ENCODE measurements at regions not wholly inside any gene's neighbourhood (a gene's known extent, or its start where the extent isn't known, plus 50 kb on each side); places are given as distances from the start of the nearest gene placed in this dataset.

- Mint-ChIP-seq H3K27me3 (ENCODE audit: low read depth) (no peaks in the 10 kb centered on the region; the same call in 1 of the 2 replicates), H3K36me3 (ENCODE audit: insufficient read depth in 1 of 3, low read depth in 3 of 3) (no peaks in the 10 kb centered on the region), H3K27ac (no peak overlapping the region), H3K4me1 (no peaks in the 10 kb centered on the region), H3K9me3 (no peaks in the 10 kb centered on the region), H3K4me3 (no peak overlapping the region)
- Histone ChIP-seq H4K5ac (ENCODE audit: insufficient read length, low read depth, low read length) (no peak overlapping the region), H3K4me2 (ENCODE audit: insufficient read depth, insufficient read length, low read length) (no peak overlapping the region), H3K4me1 (ENCODE audit: insufficient read depth, low read length) (no peaks in the 10 kb centered on the region), H3K9ac (ENCODE audit: extremely low read depth, insufficient read length, low read length) (no peak overlapping the region), H3T11ph (ENCODE audit: low read length) (no peak overlapping the region), H4K8ac (replicated peaks; ENCODE audit: insufficient read length, low read depth, low read length) (no peak overlapping the region), H3K4ac (ENCODE audit: low read depth, low read length) (no peak overlapping the region), H2AFZ (ENCODE audit: low read length) (no peak overlapping the region), H3K23ac (ENCODE audit: insufficient read length, low read depth, low read length) (no peak overlapping the region), H3K23me2 (ENCODE audit: insufficient read length, low read depth, low read length, poor library complexity, severe bottlenecking) (no peaks in the 10 kb centered on the region), H3K79me1 (ENCODE audit: insufficient read depth, low read depth, low read length, poor library complexity, severe bottlenecking) (no peaks in the 10 kb centered on the region), H2BK20ac (ENCODE audit: low read depth, low read length, poor library complexity, severe bottlenecking) (no peak overlapping the region), H3K27ac (ENCODE audit: insufficient read length, low read depth, low read length) (no peak overlapping the region), H4K20me1 (ENCODE audit: control insufficient read depth, insufficient read depth, insufficient read length) (no peaks in the 10 kb centered on the region), H2BK12ac (ENCODE audit: insufficient read length, low read depth, low read length) (no peak overlapping the region), H3K9me3 (ENCODE audit: control insufficient read depth, low read depth, low read length) (no peaks in the 10 kb centered on the region), H2BK15ac (ENCODE audit: low read depth, low read length) (no peak overlapping the region), H2BK120ac (ENCODE audit: low read depth, low read length, poor library complexity, severe bottlenecking) (no peak overlapping the region), H3K56ac (ENCODE audit: insufficient read length, low read depth, low read length) (no peak overlapping the region), H3K27me3 (ENCODE audit: insufficient read depth, low read length) (no peaks in the 10 kb centered on the region), H3K18ac (ENCODE audit: insufficient read length, low read depth, low read length) (no peak overlapping the region), H3K14ac (ENCODE audit: insufficient read depth, low read length) (no peak overlapping the region), H2AK5ac (ENCODE audit: insufficient read length, low read length) (no peak overlapping the region), H4K91ac (ENCODE audit: insufficient read length, low read depth, low read length) (no peak overlapping the region), H3K79me2 (ENCODE audit: insufficient read depth, low read length) (no peaks in the 10 kb centered on the region), H2BK5ac (ENCODE audit: insufficient read length, low read length) (no peak overlapping the region)
- TF ChIP-seq, protein P1, sequence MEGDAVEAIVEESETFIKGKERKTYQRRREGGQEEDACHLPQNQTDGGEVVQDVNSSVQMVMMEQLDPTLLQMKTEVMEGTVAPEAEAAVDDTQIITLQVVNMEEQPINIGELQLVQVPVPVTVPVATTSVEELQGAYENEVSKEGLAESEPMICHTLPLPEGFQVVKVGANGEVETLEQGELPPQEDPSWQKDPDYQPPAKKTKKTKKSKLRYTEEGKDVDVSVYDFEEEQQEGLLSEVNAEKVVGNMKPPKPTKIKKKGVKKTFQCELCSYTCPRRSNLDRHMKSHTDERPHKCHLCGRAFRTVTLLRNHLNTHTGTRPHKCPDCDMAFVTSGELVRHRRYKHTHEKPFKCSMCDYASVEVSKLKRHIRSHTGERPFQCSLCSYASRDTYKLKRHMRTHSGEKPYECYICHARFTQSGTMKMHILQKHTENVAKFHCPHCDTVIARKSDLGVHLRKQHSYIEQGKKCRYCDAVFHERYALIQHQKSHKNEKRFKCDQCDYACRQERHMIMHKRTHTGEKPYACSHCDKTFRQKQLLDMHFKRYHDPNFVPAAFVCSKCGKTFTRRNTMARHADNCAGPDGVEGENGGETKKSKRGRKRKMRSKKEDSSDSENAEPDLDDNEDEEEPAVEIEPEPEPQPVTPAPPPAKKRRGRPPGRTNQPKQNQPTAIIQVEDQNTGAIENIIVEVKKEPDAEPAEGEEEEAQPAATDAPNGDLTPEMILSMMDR (conservative IDR thresholded peaks at IDR 0.05): no peak
- WGBS (ENCODE audit: extremely low coverage, insufficient read length, low lambda C conversion rate): no CpG with 5 or more reads among the region's 8 CpGs
- DNase-seq: no peak
Observed at GRCh38 chr18:7307526-7307925, 76.6 kb downstream of the LRRC30 start.

Measured in H9 (cell line).